Activated B cell treated with CpG ODN at 0.5 μM for 24 hours (primary cell): ENCODE measurements at regions not wholly inside any gene's neighbourhood (a gene's known extent, or its start where the extent isn't known, plus 50 kb on each side); places are given as distances from the start of the nearest gene placed in this dataset.
"Not testable (repeated sequence)": the region's sequence is repeated elsewhere in the genome, so short reads cannot be mapped to it uniquely, and the experiment has no call there.

Experiments
- ATAC-seq: fragments of 200-7000 bp; cut with Tn5 transposase; one replicate; pipeline ENCODE4 v1.10.0; 2021; ENCODE audit warnings: low read depth, mild to moderate bottlenecking, moderate library complexity
- CTCF ChIA-PET: fragments of 350-600 bp; sonication (Branson Sonifier 250); formaldehyde crosslinking; loops from one replicate; lab custom pipeline; 2021; ENCODE audit warnings: antibody characterized with exemption; lab: Charles Lee
- POLR2A ChIA-PET: fragments of 350-600 bp; sonication (Branson Sonifier 250); formaldehyde crosslinking; loops from one replicate; lab custom pipeline; 2021; ENCODE audit warnings: antibody characterized with exemption; lab: Charles Lee
- DNase-seq: peaks from one replicate; pipeline ENCODE4 v3.0.0; 2022
- H3K27ac Mint-ChIP-seq: one replicate; pipeline ENCODE4 v1.8.0; 2020; ENCODE audit warnings: mixed read lengths
- H3K27me3 Mint-ChIP-seq: one replicate; pipeline ENCODE4 v1.8.0; 2021; ENCODE audit warnings: mixed read lengths
- H3K36me3 Mint-ChIP-seq: one replicate; pipeline ENCODE4 v1.8.0; 2021; ENCODE audit warnings: low read depth, mixed read lengths
- H3K4me1 Mint-ChIP-seq: one replicate; pipeline ENCODE4 v1.8.0; 2021; ENCODE audit warnings: mixed read lengths
- H3K4me3 Mint-ChIP-seq: one replicate; pipeline ENCODE4 v1.8.0; 2020; ENCODE audit warnings: mild to moderate bottlenecking, mixed read lengths
- H3K9me3 Mint-ChIP-seq: one replicate; pipeline ENCODE4 v1.8.0; 2020; ENCODE audit warnings: mixed read lengths
- CTCF ChIP-seq: fragments of 200-600 bp; IDR thresholded peaks from one replicate; pipeline ENCODE4 v1.8.0; 2022; ENCODE audit warnings: antibody characterized with exemption, mild to moderate bottlenecking
- intact Hi-C: fragments of 100-400 bp; cut with micrococcal nuclease; formaldehyde crosslinking; loops from one replicate; pipeline ENCODE4 v1.15.1; 2024

- ChIA-PET CTCF (no interaction called here), POLR2A (no interaction called here)
- peaks cover 3% of the 10 kb centered on the region for H3K9me3 Mint-ChIP-seq
- H3K27ac Mint-ChIP-seq = no peak overlapping the region
- no peaks in the 10 kb centered on the region for H3K27me3 Mint-ChIP-seq
- no peak for TF ChIP-seq CTCF
- H3K4me1 Mint-ChIP-seq = no peaks in the 10 kb centered on the region
- DNase-seq (no peak), ATAC-seq (no peak)
- intact Hi-C loops = no loop called here
- H3K36me3 Mint-ChIP-seq = no peaks in the 10 kb centered on the region
- no peak overlapping the region for H3K4me3 Mint-ChIP-seq
Measured at GRCh38 chr2:239732666-239733010, 292.5 kb downstream of the NDUFA10 start.

DNA sequence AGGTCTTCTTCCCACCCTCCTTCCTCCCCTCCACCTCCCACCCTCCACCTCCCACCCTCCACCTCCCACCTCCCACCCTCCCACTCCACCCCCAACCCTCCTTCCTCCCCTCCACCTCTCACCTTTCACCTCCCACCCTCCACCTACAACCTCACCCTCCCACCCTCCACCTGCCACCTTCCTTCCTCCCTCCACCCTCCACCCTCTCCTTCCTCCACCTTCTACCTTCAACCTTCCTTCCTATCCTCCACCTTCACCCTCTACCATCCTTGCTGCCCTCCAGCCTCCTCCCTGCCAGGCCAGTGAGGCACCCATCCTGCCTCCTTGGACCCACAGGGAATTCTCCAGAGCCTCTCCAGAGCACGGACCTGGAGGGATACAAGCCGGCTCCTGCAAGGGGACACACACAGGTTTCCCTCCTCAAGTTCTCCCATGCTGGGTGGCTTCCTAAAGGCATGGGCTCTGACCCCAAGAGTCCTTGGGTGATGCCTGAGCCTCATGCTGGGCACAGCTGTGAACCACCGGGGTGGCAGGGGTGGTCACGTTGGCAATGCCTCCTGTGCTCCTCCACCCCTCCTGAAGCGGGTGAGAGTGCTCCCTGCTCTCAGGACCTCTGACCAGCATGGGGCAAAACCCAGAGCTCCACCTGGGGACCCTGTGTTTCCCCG lies 293.0 kb downstream of the NDUFA10 start:
- H3K36me3 Mint-ChIP-seq = no peaks in the 10 kb centered on the region
- ChIA-PET CTCF (no interaction called here), POLR2A (no interaction called here)
- DNase-seq (no peak), ATAC-seq (no peak)
- no peak overlapping the region for H3K4me3 Mint-ChIP-seq
- no peaks in the 10 kb centered on the region for H3K4me1 Mint-ChIP-seq
- TF ChIP-seq CTCF = no peak
- intact Hi-C loops = no loop called here
- peaks cover 3% of the 10 kb centered on the region for H3K9me3 Mint-ChIP-seq
- H3K27me3 Mint-ChIP-seq = no peaks in the 10 kb centered on the region
- H3K27ac Mint-ChIP-seq = no peak overlapping the region

DNA sequence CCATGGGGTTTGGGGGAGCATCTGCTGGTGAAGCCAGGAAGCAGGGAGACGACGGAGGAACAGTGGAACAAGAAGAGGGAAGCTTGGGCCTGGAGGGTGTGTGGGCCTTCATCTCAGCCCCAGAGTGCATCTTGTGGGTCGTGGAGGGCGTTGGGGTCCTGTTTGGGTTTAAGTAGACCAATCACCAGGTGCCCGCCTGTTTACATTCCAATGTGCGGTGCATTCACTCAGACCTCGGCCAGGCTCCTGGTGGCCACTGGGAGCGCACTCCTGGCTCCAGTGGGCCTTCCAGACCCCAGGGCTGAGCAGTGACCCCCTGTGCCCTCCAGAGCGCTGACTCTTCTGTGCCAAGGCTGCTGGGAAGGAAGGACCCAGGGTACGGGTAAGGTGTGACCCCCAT lies 293.7 kb downstream of the NDUFA10 start:
- ATAC-seq (no peak), DNase-seq (no peak)
- CTCF ChIA-PET = no interaction called here
- no peaks in the 10 kb centered on the region for H3K4me1 Mint-ChIP-seq
- H3K27ac Mint-ChIP-seq = no peak overlapping the region
- no peak overlapping the region for H3K4me3 Mint-ChIP-seq
- intact Hi-C loops = no loop called here
- POLR2A ChIA-PET = no interaction called here
- no peak for TF ChIP-seq CTCF
- no peaks in the 10 kb centered on the region for H3K27me3 Mint-ChIP-seq
- peaks cover 3% of the 10 kb centered on the region for H3K9me3 Mint-ChIP-seq
- H3K36me3 Mint-ChIP-seq = no peaks in the 10 kb centered on the region

DNA sequence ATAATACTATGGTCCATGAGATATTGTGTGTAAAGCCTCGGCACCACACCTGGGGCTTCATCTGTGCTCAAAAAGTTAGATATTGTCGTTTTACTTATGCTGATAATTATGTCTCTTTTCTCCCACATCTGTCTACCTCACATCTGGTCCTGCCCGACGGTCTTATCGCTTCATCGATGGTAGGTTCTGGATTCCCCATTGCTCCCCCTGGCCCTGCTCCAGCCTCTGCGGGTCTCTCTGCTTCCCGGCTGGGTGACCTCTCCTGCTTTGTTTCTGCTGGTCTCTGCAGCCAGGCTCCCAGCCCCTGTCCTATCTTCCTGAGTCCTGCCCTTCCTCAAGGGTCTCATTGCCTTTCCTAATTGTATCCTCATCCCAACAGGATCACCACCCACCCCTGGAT lies 294.2 kb downstream of the NDUFA10 start:
- Mint-ChIP-seq H3K9me3 (peaks cover 3% of the 10 kb centered on the region), H3K27ac (no peak overlapping the region), H3K4me1 (no peaks in the 10 kb centered on the region), H3K27me3 (no peaks in the 10 kb centered on the region), H3K36me3 (no peaks in the 10 kb centered on the region), H3K4me3 (no peak overlapping the region)
- no peak for ATAC-seq
- POLR2A ChIA-PET = no interaction called here
- DNase-seq = no peak
- intact Hi-C loops = no loop called here
- CTCF ChIA-PET = no interaction called here
- TF ChIP-seq CTCF = no peak

DNA sequence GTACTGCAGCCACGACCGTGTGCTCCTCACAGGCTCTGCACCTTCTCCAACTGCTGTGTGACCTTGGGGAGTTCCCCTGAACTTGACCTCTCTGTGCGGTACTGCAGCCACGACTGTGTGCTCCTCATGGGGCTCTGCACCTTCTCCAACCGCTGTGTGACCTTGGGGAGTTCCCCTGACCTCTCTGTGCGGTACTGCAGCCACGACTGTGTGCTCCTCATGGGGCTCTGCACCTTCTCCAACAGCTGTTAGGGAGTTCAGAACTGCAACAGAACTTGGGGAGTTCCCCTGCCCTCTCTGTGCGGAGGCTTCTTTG lies 294.6 kb downstream of the NDUFA10 start:
- H3K27me3 Mint-ChIP-seq, DNase-seq, intact Hi-C loops, H3K36me3 Mint-ChIP-seq, H3K9me3 Mint-ChIP-seq, H3K4me1 Mint-ChIP-seq, ATAC-seq, H3K27ac Mint-ChIP-seq, CTCF ChIA-PET, H3K4me3 Mint-ChIP-seq, POLR2A ChIA-PET: not testable (repeated sequence)
